ENCODE measurements at regions not wholly inside any gene's neighbourhood (a gene's known extent, or its start where the extent isn't known, plus 50 kb on each side); places are given as distances from the start of the nearest gene placed in this dataset.

DNA sequence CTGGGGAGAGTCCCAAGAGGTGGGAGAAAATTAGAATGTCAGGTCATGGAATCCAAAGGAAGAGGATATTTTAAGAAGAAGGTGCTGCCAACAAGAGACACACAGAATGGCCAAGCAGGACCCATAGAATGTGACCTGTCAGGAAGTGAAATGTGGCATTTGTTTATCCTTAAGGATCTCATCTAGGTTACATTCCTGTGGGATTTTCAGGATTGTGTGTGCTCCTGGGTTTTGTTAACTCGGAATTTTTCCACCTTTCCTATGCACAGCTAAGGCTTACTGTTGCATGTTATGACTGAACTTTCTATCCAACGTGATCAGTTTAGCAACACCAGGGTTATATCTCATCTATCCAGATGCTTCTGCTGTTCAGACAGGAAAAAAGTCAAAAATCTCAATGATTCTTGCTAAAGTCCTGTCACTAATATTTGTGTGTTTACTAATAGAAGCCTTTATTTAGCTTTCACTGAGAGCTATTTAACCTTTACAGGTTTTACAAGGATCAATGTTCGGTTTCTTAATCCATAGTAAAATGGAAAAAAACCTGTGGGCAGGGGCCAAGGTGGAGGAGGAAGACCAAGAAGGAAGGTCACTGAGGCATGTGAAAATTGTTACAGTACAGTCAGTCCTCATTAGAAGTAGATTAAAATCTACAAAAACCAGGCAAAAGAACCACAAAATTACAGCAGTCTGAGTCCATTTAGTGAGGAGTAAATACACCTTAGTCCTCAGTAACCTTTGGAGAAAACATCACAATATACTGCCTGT, 437.8 kb upstream of the NPVF start:
- no peak for DNase-seq (ENCODE audit: low read depth, low spot score)
- Histone ChIP-seq H3K27ac (ENCODE audit: low read depth, low read length) (no peak overlapping the region), H3K4me3 (ENCODE audit: low read depth, low read length) (no peak overlapping the region), H3K27me3 (ENCODE audit: control insufficient read depth, insufficient read depth, low read length) (peaks cover 14% of the 10 kb centered on the region), H3K9me3 (ENCODE audit: control insufficient read depth, insufficient read depth, low read length) (no peaks in the 10 kb centered on the region)
- TF ChIP-seq CTCF (IDR thresholded peaks at IDR 0.05; ENCODE audit: low read depth, low read length), result no peak
- POLR2A ChIA-PET, result no interaction called here
- CTCF ChIA-PET, result interaction anchor here (0.6 kb wide), 1 partner anchor 186 kb away, joined by 3 read pairs; no protein-coding TSS in a partner anchor

DNA sequence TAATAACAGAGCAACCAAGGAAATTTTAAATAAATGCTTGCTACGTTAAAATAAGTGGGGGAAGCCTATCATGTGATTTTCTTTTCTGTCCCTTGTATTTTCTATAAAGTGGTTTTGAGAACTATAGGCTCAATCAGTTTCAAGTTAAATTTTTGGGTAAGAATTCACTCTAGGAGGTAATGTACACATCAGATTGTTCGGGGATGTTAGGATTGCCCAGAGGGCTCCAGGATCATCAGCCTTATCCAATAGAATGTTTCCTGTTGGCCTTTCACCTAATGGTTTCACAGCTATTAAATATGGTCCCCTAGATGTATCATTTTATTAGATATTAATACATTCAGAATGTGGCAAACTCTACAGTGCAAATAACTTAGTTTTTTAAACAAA, 438.4 kb upstream of the NPVF start:
- TF ChIP-seq CTCF (IDR thresholded peaks at IDR 0.05; ENCODE audit: low read depth, low read length), result no peak

GRCh38 chr7:25669281-25669781, 441.0 kb upstream of the NPVF start:
- DNase-seq (ENCODE audit: low read depth, low spot score), result no peak
- CTCF ChIA-PET, result interaction anchor here (0.9 to 1.5 kb wide), 3 partner anchors 104 to 185 kb away, joined by 3 to 6 read pairs (median 3); no protein-coding TSS in a partner anchor
- Histone ChIP-seq H3K9me3 (ENCODE audit: control insufficient read depth, insufficient read depth, low read length) (no peaks in the 10 kb centered on the region), H3K27me3 (ENCODE audit: control insufficient read depth, insufficient read depth, low read length) (peaks cover 14% of the 10 kb centered on the region), H3K4me3 (ENCODE audit: low read depth, low read length) (no peak overlapping the region), H3K27ac (ENCODE audit: low read depth, low read length) (no peak overlapping the region)
- no peak for TF ChIP-seq CTCF (IDR thresholded peaks at IDR 0.05; ENCODE audit: low read depth, low read length)
- POLR2A ChIA-PET, result no interaction called here

More for the DNA sequence above, 438.4 kb upstream of the NPVF start:
- Histone ChIP-seq H3K27ac (ENCODE audit: low read depth, low read length) (no peak overlapping the region), H3K27me3 (ENCODE audit: control insufficient read depth, insufficient read depth, low read length) (peaks cover 14% of the 10 kb centered on the region), H3K4me3 (ENCODE audit: low read depth, low read length) (no peak overlapping the region), H3K9me3 (ENCODE audit: control insufficient read depth, insufficient read depth, low read length) (no peaks in the 10 kb centered on the region)
- CTCF ChIA-PET, result interaction anchor here (0.5 kb wide), 1 partner anchor 408 kb away, joined by 6 read pairs; no protein-coding TSS in a partner anchor
- POLR2A ChIA-PET, result no interaction called here
- no peak for DNase-seq (ENCODE audit: low read depth, low spot score)

DNA sequence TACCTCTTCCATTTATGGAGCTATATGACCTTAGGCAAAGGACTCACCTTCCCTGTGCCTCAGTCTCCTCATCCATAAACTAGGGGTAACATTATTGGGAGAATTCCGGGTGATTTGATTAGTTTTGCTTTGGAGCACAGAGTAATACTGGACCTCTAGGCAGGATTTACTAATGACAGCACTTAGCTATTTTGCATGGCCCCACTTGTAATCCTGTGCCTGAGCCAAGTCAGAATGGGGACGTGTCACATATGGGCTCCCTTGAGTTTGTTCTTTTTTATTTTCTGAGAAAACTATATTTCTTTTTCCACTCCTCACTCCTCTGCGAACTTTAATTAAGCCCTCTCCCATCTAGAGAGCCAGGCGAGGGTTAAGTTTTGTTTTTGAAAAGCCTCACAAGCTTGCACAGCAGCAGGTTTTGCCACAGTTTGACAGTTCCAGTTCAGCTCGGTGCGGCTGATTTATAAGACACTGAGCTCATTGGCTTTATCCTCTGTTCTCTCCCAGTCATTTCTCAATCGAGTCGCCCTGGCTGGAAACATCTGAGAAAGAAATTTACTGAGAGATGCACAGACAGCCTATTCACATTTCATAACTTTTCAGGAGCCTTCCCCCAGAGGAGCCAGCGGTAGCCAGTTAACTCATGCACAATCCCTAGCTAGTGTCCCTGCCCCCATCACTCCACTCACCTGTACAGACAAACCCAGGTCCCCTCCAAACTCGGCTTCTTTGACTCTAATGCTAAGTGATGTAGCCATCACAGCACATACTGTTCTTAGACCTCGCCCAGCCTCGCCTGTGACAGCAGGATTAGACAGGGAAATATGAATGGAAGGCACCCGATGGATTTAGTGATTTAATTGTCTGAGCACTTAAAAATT, 441.9 kb upstream of the NPVF start:
- Histone ChIP-seq H3K27me3 (ENCODE audit: control insufficient read depth, insufficient read depth, low read length) (peaks cover 10% of the 10 kb centered on the region), H3K27ac (ENCODE audit: low read depth, low read length) (no peak overlapping the region), H3K4me3 (ENCODE audit: low read depth, low read length) (no peak overlapping the region), H3K9me3 (ENCODE audit: control insufficient read depth, insufficient read depth, low read length) (no peaks in the 10 kb centered on the region)
- CTCF ChIA-PET, result interaction anchor here (1.5 kb wide), 1 partner anchor 184 kb away, joined by 3 read pairs; no protein-coding TSS in a partner anchor
- DNase-seq (ENCODE audit: low read depth, low spot score), result no peak
- no peak for TF ChIP-seq CTCF (IDR thresholded peaks at IDR 0.05; ENCODE audit: low read depth, low read length)
- POLR2A ChIA-PET, result no interaction called here

All from AG04450 (cell line).